ENCODE measurements at regions not wholly inside any gene's neighbourhood (a gene's known extent, or its start where the extent isn't known, plus 50 kb on each side); places are given as distances from the start of the nearest gene placed in this dataset.

DNA sequence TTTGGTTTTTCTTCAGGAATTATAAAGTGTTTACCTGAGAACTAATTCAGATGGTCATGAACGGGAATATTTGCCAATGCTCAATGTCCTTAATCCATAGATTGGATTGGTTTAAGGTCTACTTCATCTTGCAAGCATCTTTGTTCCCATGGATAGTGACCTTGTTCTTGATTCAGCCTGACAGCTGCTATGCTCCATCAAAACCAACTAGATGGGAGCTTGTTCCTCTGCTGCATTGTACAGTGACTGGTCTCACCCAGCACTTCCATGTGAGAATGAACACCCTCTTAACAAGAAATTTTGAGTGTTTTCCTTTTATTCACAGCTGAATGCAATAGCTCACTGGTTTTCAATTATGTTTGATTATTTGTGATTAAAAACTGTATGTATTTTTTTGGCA lies 312.6 kb upstream of the ACTBL2 start:
- TF ChIP-seq, protein P1, sequence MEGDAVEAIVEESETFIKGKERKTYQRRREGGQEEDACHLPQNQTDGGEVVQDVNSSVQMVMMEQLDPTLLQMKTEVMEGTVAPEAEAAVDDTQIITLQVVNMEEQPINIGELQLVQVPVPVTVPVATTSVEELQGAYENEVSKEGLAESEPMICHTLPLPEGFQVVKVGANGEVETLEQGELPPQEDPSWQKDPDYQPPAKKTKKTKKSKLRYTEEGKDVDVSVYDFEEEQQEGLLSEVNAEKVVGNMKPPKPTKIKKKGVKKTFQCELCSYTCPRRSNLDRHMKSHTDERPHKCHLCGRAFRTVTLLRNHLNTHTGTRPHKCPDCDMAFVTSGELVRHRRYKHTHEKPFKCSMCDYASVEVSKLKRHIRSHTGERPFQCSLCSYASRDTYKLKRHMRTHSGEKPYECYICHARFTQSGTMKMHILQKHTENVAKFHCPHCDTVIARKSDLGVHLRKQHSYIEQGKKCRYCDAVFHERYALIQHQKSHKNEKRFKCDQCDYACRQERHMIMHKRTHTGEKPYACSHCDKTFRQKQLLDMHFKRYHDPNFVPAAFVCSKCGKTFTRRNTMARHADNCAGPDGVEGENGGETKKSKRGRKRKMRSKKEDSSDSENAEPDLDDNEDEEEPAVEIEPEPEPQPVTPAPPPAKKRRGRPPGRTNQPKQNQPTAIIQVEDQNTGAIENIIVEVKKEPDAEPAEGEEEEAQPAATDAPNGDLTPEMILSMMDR (IDR thresholded peaks at IDR 0.05): no peak
- TF ChIP-seq POLR2A (IDR thresholded peaks at IDR 0.05): no peak
